T-helper 9 cell (primary cell): ENCODE measurements at regions not wholly inside any gene's neighbourhood (a gene's known extent, or its start where the extent isn't known, plus 50 kb on each side); places are given as distances from the start of the nearest gene placed in this dataset.

Experiments
- DNase-seq: peaks from one replicate; pipeline ENCODE4 v3.0.0-alpha.2; 2020

GRCh38 chr5:4911646-4912403 lies 228.3 kb upstream of the ADAMTS16 start:
- no peak for DNase-seq

GRCh38 chr5:4921929-4922328 lies 218.2 kb upstream of the ADAMTS16 start:
- DNase-seq: no peak

- DNase-seq: no peak
These were observed 215.6 kb upstream of the ADAMTS16 start for GRCh38 chr5:4924577-4924976.

GRCh38 chr5:4927097-4927496 lies 213.0 kb upstream of the ADAMTS16 start:
- DNase-seq: no peak

GRCh38 chr5:4928409-4928808 lies 211.7 kb upstream of the ADAMTS16 start:
- DNase-seq: no peak

GRCh38 chr5:4929092-4929655 lies 211.0 kb upstream of the ADAMTS16 start:
- DNase-seq: no peak

- DNase-seq: no peak
These were observed 200.9 kb upstream of the ADAMTS16 start for GRCh38 chr5:4939042-4939781.

GRCh38 chr5:4941161-4941560 lies 199.0 kb upstream of the ADAMTS16 start:
- no peak for DNase-seq

- no peak for DNase-seq
These were observed 197.9 kb upstream of the ADAMTS16 start for GRCh38 chr5:4941957-4942830.

GRCh38 chr5:4942831-4943178 lies 197.3 kb upstream of the ADAMTS16 start:
- no peak for DNase-seq

- no peak for DNase-seq
These were observed 194.8 kb upstream of the ADAMTS16 start for GRCh38 chr5:4945296-4945695.

- DNase-seq: no peak
These were observed 193.0 kb upstream of the ADAMTS16 start for GRCh38 chr5:4947106-4947505.

GRCh38 chr5:4947893-4948536 lies 192.1 kb upstream of the ADAMTS16 start:
- no peak for DNase-seq

- no peak for DNase-seq
These were observed 191.0 kb upstream of the ADAMTS16 start for GRCh38 chr5:4949108-4949507.

GRCh38 chr5:4953576-4953975 lies 186.6 kb upstream of the ADAMTS16 start:
- DNase-seq: no peak

GRCh38 chr5:4954048-4954447 lies 186.1 kb upstream of the ADAMTS16 start:
- no peak for DNase-seq

- DNase-seq: no peak
These were observed 176.9 kb upstream of the ADAMTS16 start for GRCh38 chr5:4963265-4963664.

- no peak for DNase-seq
These were observed 170.8 kb upstream of the ADAMTS16 start for GRCh38 chr5:4969351-4969750.

- no peak for DNase-seq
These were observed 170.0 kb upstream of the ADAMTS16 start for GRCh38 chr5:4970171-4970570.

GRCh38 chr5:4976902-4977301 lies 163.2 kb upstream of the ADAMTS16 start:
- no peak for DNase-seq

GRCh38 chr5:4977416-4978110 lies 162.6 kb upstream of the ADAMTS16 start:
- DNase-seq: no peak

GRCh38 chr5:4980201-4980600 lies 159.9 kb upstream of the ADAMTS16 start:
- DNase-seq: no peak
